Panc1 (cell line): ENCODE measurements at regions not wholly inside any gene's neighbourhood (a gene's known extent, or its start where the extent isn't known, plus 50 kb on each side); places are given as distances from the start of the nearest gene placed in this dataset.

Source experiments
- ATAC-seq: fragments of 200-7000 bp; cut with Tn5 transposase; 2 replicates; pipeline ENCODE4 v1.9.1; 2020; ENCODE audit warnings: mild to moderate bottlenecking, moderate library complexity
- BruUV-seq: library from RNA; stranded (reverse); fragments of 400-500 nt; replicated peaks from 2 replicates; lab custom pipeline; 2021; lab: Mats Ljungman, UMichigan
- CTCF ChIA-PET: fragments of 300-600 bp; sonication (Branson Sonifier 250); formaldehyde crosslinking; loops from one replicate; lab custom pipeline; 2022; ENCODE audit warnings: antibody characterized with exemption; lab: Charles Lee
- POLR2A ChIA-PET: fragments of 300-600 bp; sonication (Branson Sonifier 250); formaldehyde crosslinking; loops from one replicate; lab custom pipeline; 2022; ENCODE audit warnings: antibody characterized with exemption; lab: Charles Lee
- DNase-seq: peaks from one replicate; pipeline ENCODE4 v3.0.0-alpha.2; 2010; ENCODE audit warnings: low read depth, low spot score
- H3K27ac ChIP-seq: 2 replicates; pipeline ENCODE4 v1.5.1; 2011; ENCODE audit warnings: mild to moderate bottlenecking, low read length, inconsistent platforms
- H3K27me3 ChIP-seq: fragments of 200-500 bp; sonication (Bioruptor generic); 2 replicates; pipeline ENCODE4 v1.6.0; 2014; ENCODE audit warnings: low read length, inconsistent platforms; ENCODE audit not compliant: control insufficient read depth, insufficient read depth
- H3K36me3 ChIP-seq: fragments of 200-500 bp; sonication (Bioruptor generic); 2 replicates; pipeline ENCODE4 v1.5.1; 2014; ENCODE audit warnings: inconsistent platforms, mild to moderate bottlenecking, low read length, moderate library complexity; ENCODE audit not compliant: control insufficient read depth, insufficient read depth
- H3K4me1 ChIP-seq: 2 replicates; pipeline ENCODE4 v1.5.1; 2011; ENCODE audit warnings: inconsistent platforms, mild to moderate bottlenecking, low read length, moderate library complexity; ENCODE audit not compliant: control insufficient read depth, insufficient read depth
- H3K4me3 ChIP-seq, 2 experiments: 2 replicates each; pipeline ENCODE4 v1.5.1; 2011 to 2012; ENCODE audit warnings: low read depth in 2 of 2, low read length in 2 of 2, mild to moderate bottlenecking in 2 of 2, inconsistent platforms in 1 of 2, moderate library complexity in 1 of 2
- H3K9me3 ChIP-seq: fragments of 200-500 bp; sonication (Bioruptor generic); 2 replicates; pipeline ENCODE4 v1.5.1; 2014; ENCODE audit warnings: low read depth, mild to moderate bottlenecking, inconsistent platforms, low read length, moderate library complexity; ENCODE audit not compliant: control insufficient read depth, insufficient read depth
- POLR2AphosphoS5 ChIP-seq: IDR thresholded peaks from 2 replicates; pipeline ENCODE4 v1.6.1; 2012; ENCODE audit warnings: mild to moderate bottlenecking, low read depth, low read length, moderate library complexity
- SIN3A ChIP-seq: IDR thresholded peaks from 2 replicates; pipeline ENCODE4 v1.6.1; 2012; ENCODE audit warnings: low read depth, mild to moderate bottlenecking, low read length, moderate library complexity, borderline replicate concordance; ENCODE audit not compliant: insufficient read depth
- TCF7L2 ChIP-seq: IDR thresholded peaks from 2 replicates; pipeline ENCODE4 v1.6.1; 2011; ENCODE audit warnings: mild to moderate bottlenecking, low read depth, low read length, inconsistent platforms
- in situ Hi-C: cut with HindIII; loops from 2 replicates; pipeline ENCODE4 v1.10.0; 2016; ENCODE audit warnings: low sequenced_read_pairs, low pct_unique_long_range_greater_than_20kb
- intact Hi-C: fragments of 100-400 bp; cut with micrococcal nuclease; formaldehyde crosslinking; loops from one replicate; pipeline ENCODE4 v1.10.0; 2022; ENCODE audit not compliant: unreplicated experiment
- TF ChIP-seq, protein P1 (sequence below), 2 experiments: IDR thresholded peaks; 2 replicates each; pipeline ENCODE4 v1.6.1; 2011 to 2012; ENCODE audit warnings: low read depth in 2 of 2, control low read depth in 1 of 2, low read length in 1 of 2, mild to moderate bottlenecking in 1 of 2, moderate library complexity in 1 of 2; ENCODE audit not compliant: insufficient read depth in 1 of 2
- TF ChIP-seq, protein P2 (sequence below): fragments of 450-650 bp; IDR thresholded peaks from 2 replicates; pipeline ENCODE4 v1.5.1; 2017; ENCODE audit warnings: mild to moderate bottlenecking

- intact Hi-C loops = no loop called here
- Histone ChIP-seq H3K36me3 (no peaks in the 10 kb centered on the region), H3K4me1 (peaks cover 23% of the 10 kb centered on the region), H3K27me3 (no peaks in the 10 kb centered on the region), H3K27ac (peak overlapping the region; percentile 20; the same call in 1 of the 2 replicates), H3K4me3 (no peak overlapping the region), H3K9me3 (no peaks in the 10 kb centered on the region)
- BruUV-seq = no TSS peak
- in situ Hi-C loops = no loop called here
- TF ChIP-seq SIN3A = no peak
- TF ChIP-seq, protein P1, sequence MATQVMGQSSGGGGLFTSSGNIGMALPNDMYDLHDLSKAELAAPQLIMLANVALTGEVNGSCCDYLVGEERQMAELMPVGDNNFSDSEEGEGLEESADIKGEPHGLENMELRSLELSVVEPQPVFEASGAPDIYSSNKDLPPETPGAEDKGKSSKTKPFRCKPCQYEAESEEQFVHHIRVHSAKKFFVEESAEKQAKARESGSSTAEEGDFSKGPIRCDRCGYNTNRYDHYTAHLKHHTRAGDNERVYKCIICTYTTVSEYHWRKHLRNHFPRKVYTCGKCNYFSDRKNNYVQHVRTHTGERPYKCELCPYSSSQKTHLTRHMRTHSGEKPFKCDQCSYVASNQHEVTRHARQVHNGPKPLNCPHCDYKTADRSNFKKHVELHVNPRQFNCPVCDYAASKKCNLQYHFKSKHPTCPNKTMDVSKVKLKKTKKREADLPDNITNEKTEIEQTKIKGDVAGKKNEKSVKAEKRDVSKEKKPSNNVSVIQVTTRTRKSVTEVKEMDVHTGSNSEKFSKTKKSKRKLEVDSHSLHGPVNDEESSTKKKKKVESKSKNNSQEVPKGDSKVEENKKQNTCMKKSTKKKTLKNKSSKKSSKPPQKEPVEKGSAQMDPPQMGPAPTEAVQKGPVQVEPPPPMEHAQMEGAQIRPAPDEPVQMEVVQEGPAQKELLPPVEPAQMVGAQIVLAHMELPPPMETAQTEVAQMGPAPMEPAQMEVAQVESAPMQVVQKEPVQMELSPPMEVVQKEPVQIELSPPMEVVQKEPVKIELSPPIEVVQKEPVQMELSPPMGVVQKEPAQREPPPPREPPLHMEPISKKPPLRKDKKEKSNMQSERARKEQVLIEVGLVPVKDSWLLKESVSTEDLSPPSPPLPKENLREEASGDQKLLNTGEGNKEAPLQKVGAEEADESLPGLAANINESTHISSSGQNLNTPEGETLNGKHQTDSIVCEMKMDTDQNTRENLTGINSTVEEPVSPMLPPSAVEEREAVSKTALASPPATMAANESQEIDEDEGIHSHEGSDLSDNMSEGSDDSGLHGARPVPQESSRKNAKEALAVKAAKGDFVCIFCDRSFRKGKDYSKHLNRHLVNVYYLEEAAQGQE (IDR thresholded peaks at IDR 0.05; ENCODE audit: insufficient read depth in 1 of 2, low read depth in 2 of 2, low read length in 1 of 2) = no peak
- peak; percentile 70; the same call in 1 of the 2 replicates for TF ChIP-seq TCF7L2
- TF ChIP-seq, protein P2, sequence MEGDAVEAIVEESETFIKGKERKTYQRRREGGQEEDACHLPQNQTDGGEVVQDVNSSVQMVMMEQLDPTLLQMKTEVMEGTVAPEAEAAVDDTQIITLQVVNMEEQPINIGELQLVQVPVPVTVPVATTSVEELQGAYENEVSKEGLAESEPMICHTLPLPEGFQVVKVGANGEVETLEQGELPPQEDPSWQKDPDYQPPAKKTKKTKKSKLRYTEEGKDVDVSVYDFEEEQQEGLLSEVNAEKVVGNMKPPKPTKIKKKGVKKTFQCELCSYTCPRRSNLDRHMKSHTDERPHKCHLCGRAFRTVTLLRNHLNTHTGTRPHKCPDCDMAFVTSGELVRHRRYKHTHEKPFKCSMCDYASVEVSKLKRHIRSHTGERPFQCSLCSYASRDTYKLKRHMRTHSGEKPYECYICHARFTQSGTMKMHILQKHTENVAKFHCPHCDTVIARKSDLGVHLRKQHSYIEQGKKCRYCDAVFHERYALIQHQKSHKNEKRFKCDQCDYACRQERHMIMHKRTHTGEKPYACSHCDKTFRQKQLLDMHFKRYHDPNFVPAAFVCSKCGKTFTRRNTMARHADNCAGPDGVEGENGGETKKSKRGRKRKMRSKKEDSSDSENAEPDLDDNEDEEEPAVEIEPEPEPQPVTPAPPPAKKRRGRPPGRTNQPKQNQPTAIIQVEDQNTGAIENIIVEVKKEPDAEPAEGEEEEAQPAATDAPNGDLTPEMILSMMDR = no peak
- peak; percentile 45; the same call in 1 of the 2 replicates for TF ChIP-seq POLR2AphosphoS5
- POLR2A ChIA-PET = interaction anchor here (0.7 kb wide), 1 partner anchor 58 kb away, joined by 3 read pairs; no protein-coding TSS in a partner anchor
- DNase-seq (peak; percentile 64), ATAC-seq (peak; percentile 94)
- CTCF ChIA-PET = interaction anchor here (0.5 kb wide), 1 partner anchor 693 kb away, joined by 3 read pairs; no protein-coding TSS in a partner anchor
These were observed 96.8 kb upstream of the AGR3 start for GRCh38 chr7:16978358-16979244.

GRCh38 chr7:16980539-16980938 is 98.8 kb upstream of the AGR3 start:
- no TSS peak for BruUV-seq
- Histone ChIP-seq H3K4me3 (no peak overlapping the region), H3K4me1 (peaks cover 23% of the 10 kb centered on the region), H3K27me3 (no peaks in the 10 kb centered on the region), H3K27ac (no peak overlapping the region), H3K9me3 (no peaks in the 10 kb centered on the region), H3K36me3 (no peaks in the 10 kb centered on the region)
- CTCF ChIA-PET = no interaction called here
- intact Hi-C loops = loop anchor here (5.0 kb wide), 1 partner anchor 667 kb away; no protein-coding TSS in a partner anchor
- in situ Hi-C loops = no loop called here
- POLR2A ChIA-PET = no interaction called here
- TF ChIP-seq, protein P2 = no peak
- no peak for TF ChIP-seq SIN3A
- no peak for TF ChIP-seq TCF7L2
- no peak for TF ChIP-seq POLR2AphosphoS5
- TF ChIP-seq, protein P1 (IDR thresholded peaks at IDR 0.05; ENCODE audit: insufficient read depth in 1 of 2, low read depth in 2 of 2, low read length in 1 of 2) = no peak
- DNase-seq = no peak
- ATAC-seq = no peak
